H1 (cell line): ENCODE measurements at regions not wholly inside any gene's neighbourhood (a gene's known extent, or its start where the extent isn't known, plus 50 kb on each side); places are given as distances from the start of the nearest gene placed in this dataset.

ENCODE experiments used
- CTCF ChIA-PET: fragments of 300-600 bp; sonication (Branson Sonifier 250); formaldehyde crosslinking; loops from one replicate; lab custom pipeline; 2021; ENCODE audit not compliant: partially characterized antibody; lab: Charles Lee
- POLR2A ChIA-PET: fragments of 300-600 bp; sonication (Branson Sonifier 250); formaldehyde crosslinking; loops from one replicate; lab custom pipeline; 2021; ENCODE audit warnings: inconsistent platforms; ENCODE audit not compliant: partially characterized antibody; lab: Charles Lee
- DNase-seq, 2 experiments: peaks; one replicate each; pipeline versions ENCODE4 v3.0.0 to v3.0.0-alpha.2; 2010 to 2022; ENCODE audit warnings: low spot score in 2 of 2, low read depth in 1 of 2, mixed read lengths in 1 of 2
- FAIRE-seq: peaks from 2 replicates; lab custom pipeline; 2011; peaks lifted over from hg19 to GRCh38; lab: Jason Lieb, UNC
- H2AFZ ChIP-seq: 2 replicates; pipeline ENCODE4 v1.8.1; 2012; ENCODE audit warnings: low read length, inconsistent platforms
- H2AK5ac ChIP-seq: 2 replicates; pipeline ENCODE4 v1.6.1; 2013; ENCODE audit warnings: low read depth, low read length
- H2BK120ac ChIP-seq: replicated peaks from 2 replicates; pipeline ENCODE3; 2013; ENCODE audit warnings: low read depth, low read length, inconsistent platforms
- H2BK12ac ChIP-seq: 2 replicates; pipeline ENCODE4 v1.6.1; 2013; ENCODE audit warnings: low read depth, low read length
- H2BK15ac ChIP-seq: 2 replicates; pipeline ENCODE4 v1.6.1; 2013; ENCODE audit warnings: low read length
- H2BK20ac ChIP-seq: 2 replicates; pipeline ENCODE4 v1.6.1; 2013; ENCODE audit warnings: low read length
- H2BK5ac ChIP-seq: 2 replicates; pipeline ENCODE4 v1.6.1; 2013; ENCODE audit warnings: low read depth, low read length
- H3K14ac ChIP-seq: 2 replicates; pipeline ENCODE4 v1.6.1; 2013; ENCODE audit warnings: inconsistent platforms; ENCODE audit not compliant: insufficient read length
- H3K18ac ChIP-seq: 2 replicates; pipeline ENCODE4 v1.6.1; 2013; ENCODE audit warnings: low read length; ENCODE audit errors: extremely low read depth
- H3K23ac ChIP-seq: 2 replicates; pipeline ENCODE4 v1.6.1; 2013; ENCODE audit warnings: inconsistent platforms; ENCODE audit not compliant: insufficient read length
- H3K23me2 ChIP-seq: 2 replicates; pipeline ENCODE4 v1.6.1; 2013; ENCODE audit warnings: low read depth, low read length
- H3K27ac ChIP-seq: 2 replicates; pipeline ENCODE4 v1.6.1; 2011; ENCODE audit warnings: low read depth, low read length, inconsistent platforms
- H3K27me3 ChIP-seq, 4 experiments: replicated peaks in 1 of 4; 1 replicate in 1 of 4; 2 replicates in 3 of 4; pipeline versions ENCODE4 v1.6.1 to v1.8.1; 2011 to 2013; ENCODE audit warnings: low read length in 3 of 4, mild to moderate bottlenecking in 3 of 4, inconsistent platforms in 2 of 4, mixed read lengths in 2 of 4, moderate library complexity in 1 of 4; ENCODE audit not compliant: control insufficient read depth in 3 of 4, insufficient read depth in 3 of 4; ENCODE audit errors: extremely low read depth in 1 of 4
- H3K36me3 ChIP-seq, 4 experiments: 2 replicates each; pipeline versions ENCODE4 v1.6.1 to v1.8.1; 2011 to 2013; ENCODE audit warnings: mild to moderate bottlenecking in 4 of 4, low read length in 3 of 4, moderate library complexity in 2 of 4, control low read depth in 1 of 4, inconsistent platforms in 1 of 4; ENCODE audit not compliant: insufficient read depth in 4 of 4, control insufficient read depth in 2 of 4
- H3K4ac ChIP-seq: replicated peaks from 2 replicates; pipeline ENCODE3; 2013; ENCODE audit warnings: low read length, low read depth, mixed read lengths, inconsistent platforms; ENCODE audit not compliant: insufficient read length
- H3K4me1 ChIP-seq, 4 experiments: replicated peaks in 1 of 4; 1 replicate in 1 of 4; 2 replicates in 3 of 4; pipeline versions ENCODE4 v1.6.1 to v1.8.1; 2011 to 2013; ENCODE audit warnings: low read length in 3 of 4, inconsistent platforms in 2 of 4, mixed read lengths in 1 of 4; ENCODE audit not compliant: insufficient read depth in 4 of 4, control insufficient read depth in 3 of 4
- H3K4me2 ChIP-seq, 2 experiments: 2 replicates each; pipeline versions ENCODE4 v1.6.1 to v1.8.1; 2011 to 2013; ENCODE audit warnings: low read depth in 2 of 2, low read length in 2 of 2, control low read depth in 1 of 2, inconsistent platforms in 1 of 2, mild to moderate bottlenecking in 1 of 2; ENCODE audit not compliant: insufficient read depth in 1 of 2
- H3K4me3 ChIP-seq, 4 experiments: fragments of 200-600, 300-600 bp in 1 of 4; sonication (generic), shearing (Covaris generic), sonication (Bioruptor Twin) in 1 of 4; 2 replicates each; pipeline versions ENCODE4 v1.5.1 to v1.8.1; 2011 to 2016; ENCODE audit warnings: low read length in 4 of 4, low read depth in 3 of 4, control low read depth in 2 of 4, inconsistent platforms in 2 of 4, mild to moderate bottlenecking in 2 of 4, mixed read lengths in 1 of 4, moderate library complexity in 1 of 4; ENCODE audit not compliant: insufficient read depth in 2 of 4; ENCODE audit errors: extremely low read depth in 1 of 4
- H3K56ac ChIP-seq: replicated peaks from 2 replicates; pipeline ENCODE3; 2013; ENCODE audit warnings: low read depth, mild to moderate bottlenecking, mixed read lengths, low read length, inconsistent platforms; ENCODE audit not compliant: insufficient read length
- H3K79me1 ChIP-seq: 2 replicates; pipeline ENCODE4 v1.6.1; 2013; ENCODE audit warnings: low read depth, low read length, control low read depth
- H3K79me2 ChIP-seq, 2 experiments: 2 replicates each; pipeline versions ENCODE4 v1.6.1 to v1.8.1; 2012 to 2013; ENCODE audit warnings: low read length in 2 of 2, mild to moderate bottlenecking in 2 of 2, inconsistent platforms in 1 of 2; ENCODE audit not compliant: insufficient read depth in 2 of 2, control insufficient read depth in 1 of 2
- H3K9ac ChIP-seq, 4 experiments: replicated peaks in 1 of 4; 1 replicate in 1 of 4; 2 replicates in 3 of 4; pipeline versions ENCODE4 v1.6.1 to v1.8.1; 2011 to 2013; ENCODE audit warnings: low read depth in 3 of 4, low read length in 3 of 4, control low read depth in 2 of 4, mild to moderate bottlenecking in 2 of 4, moderate library complexity in 2 of 4, inconsistent platforms in 1 of 4; ENCODE audit errors: extremely low read depth in 1 of 4
- H3K9me3 ChIP-seq, 2 experiments: 2 replicates each; pipeline versions ENCODE4 v1.6.1 to v1.8.1; 2012 to 2013; ENCODE audit warnings: mild to moderate bottlenecking in 2 of 2, moderate library complexity in 2 of 2, control low read depth in 1 of 2, inconsistent platforms in 1 of 2, low read depth in 1 of 2, low read length in 1 of 2, mixed read lengths in 1 of 2; ENCODE audit not compliant: insufficient read depth in 2 of 2
- H4K20me1 ChIP-seq, 2 experiments: replicated peaks in 1 of 2; 2 replicates each; pipeline versions ENCODE3 to v1.8.1; 2011 to 2013; ENCODE audit warnings: inconsistent platforms in 2 of 2, low read length in 2 of 2, mild to moderate bottlenecking in 1 of 2; ENCODE audit not compliant: insufficient read depth in 2 of 2, control insufficient read depth in 1 of 2
- H4K5ac ChIP-seq: 2 replicates; pipeline ENCODE4 v1.6.1; 2013; ENCODE audit warnings: low read length, low read depth, mixed read lengths, inconsistent platforms; ENCODE audit not compliant: insufficient read length
- H4K8ac ChIP-seq: 2 replicates; pipeline ENCODE4 v1.8.0; 2013; ENCODE audit warnings: mild to moderate bottlenecking, moderate library complexity, low read length, inconsistent platforms; ENCODE audit not compliant: insufficient read depth; ENCODE audit errors: extremely low read depth
- H4K91ac ChIP-seq: replicated peaks from 2 replicates; pipeline ENCODE3; 2013; ENCODE audit warnings: low read length, mixed read lengths, inconsistent platforms; ENCODE audit not compliant: insufficient read length
- BACH1 ChIP-seq: IDR thresholded peaks from 2 replicates; pipeline ENCODE4 v1.6.1; 2012; ENCODE audit warnings: low read length, improper control_type of control experiment
- RAD21 ChIP-seq, 2 experiments: IDR thresholded peaks in 1 of 2; conservative IDR thresholded peaks in 1 of 2; 2 replicates each; pipeline ENCODE4 v1.6.1; 2011; ENCODE audit warnings: low read depth in 2 of 2, low read length in 2 of 2, improper control_type of control experiment in 1 of 2, inconsistent platforms in 1 of 2, mild to moderate bottlenecking in 1 of 2, moderate library complexity in 1 of 2
- WGBS, 2 experiments: shearing (Covaris generic) in 1 of 2; methylation state at CpG; one replicate each; pipeline versions ENCODE4 v1.1.6 to v1.1.7; 2013 to 2015; ENCODE audit warnings: low lambda C conversion rate in 2 of 2, mixed read lengths in 2 of 2, inconsistent platforms in 1 of 2, low coverage in 1 of 2, missing lambda C conversion rate in 1 of 2; ENCODE audit not compliant: insufficient replicate concordance in 2 of 2, insufficient coverage in 1 of 2, insufficient read length in 1 of 2; ENCODE audit errors: extremely low coverage in 1 of 2, missing lambda C conversion rate in 1 of 2; 5-methylcytosine and 5-hydroxymethylcytosine counted together
- TF ChIP-seq, protein P1 (sequence below): IDR thresholded peaks from 2 replicates; pipeline ENCODE4 v1.6.1; 2012; ENCODE audit warnings: inconsistent platforms

DNA sequence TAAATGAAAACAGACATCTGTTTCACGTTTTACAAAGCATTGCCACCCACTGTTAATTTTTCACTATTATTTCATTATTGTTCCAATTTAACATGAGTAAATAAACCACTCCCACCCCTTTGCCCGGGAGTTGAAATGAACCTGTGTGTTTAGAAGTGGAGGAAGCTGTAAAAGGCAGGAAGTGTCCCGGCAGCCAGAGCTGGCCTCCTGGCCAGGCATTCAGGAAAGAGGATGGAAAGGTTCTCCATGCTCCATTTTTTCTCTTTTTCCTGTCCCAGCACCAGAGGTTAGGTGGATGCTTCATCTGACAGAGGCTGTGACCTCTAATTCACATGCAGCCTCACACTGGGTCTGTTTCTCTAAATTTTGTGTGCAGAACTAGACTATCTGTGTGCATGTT is 55.5 kb upstream of the LNX1 start:
- TF ChIP-seq RAD21 (IDR thresholded peaks at IDR 0.05 in 1 of 2, conservative IDR thresholded peaks at IDR 0.05 in 1 of 2; ENCODE audit: low read depth in 2 of 2, low read length in 2 of 2) = no peak
- TF ChIP-seq, protein P1, sequence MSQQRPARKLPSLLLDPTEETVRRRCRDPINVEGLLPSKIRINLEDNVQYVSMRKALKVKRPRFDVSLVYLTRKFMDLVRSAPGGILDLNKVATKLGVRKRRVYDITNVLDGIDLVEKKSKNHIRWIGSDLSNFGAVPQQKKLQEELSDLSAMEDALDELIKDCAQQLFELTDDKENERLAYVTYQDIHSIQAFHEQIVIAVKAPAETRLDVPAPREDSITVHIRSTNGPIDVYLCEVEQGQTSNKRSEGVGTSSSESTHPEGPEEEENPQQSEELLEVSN = no peak
- no peak for TF ChIP-seq BACH1
- Histone ChIP-seq H3K27ac (no peak overlapping the region), H3K14ac (no peak overlapping the region), H4K5ac (no peak overlapping the region), H3K9ac (no peak overlapping the region), H3K4me2 (no peak overlapping the region), H3K36me3 (no peaks in the 10 kb centered on the region), H4K91ac (no peak overlapping the region), H3K4ac (no peak overlapping the region), H2BK5ac (no peak overlapping the region), H3K79me1 (no peaks in the 10 kb centered on the region), H3K56ac (no peak overlapping the region), H3K23ac (no peak overlapping the region), H2BK120ac (no peak overlapping the region), H2BK12ac (no peak overlapping the region), H3K27me3 (no peaks in the 10 kb centered on the region), H2BK20ac (no peak overlapping the region), H2BK15ac (no peak overlapping the region), H3K79me2 (no peaks in the 10 kb centered on the region), H2AFZ (no peak overlapping the region), H3K23me2 (no peaks in the 10 kb centered on the region), H3K4me3 (no peak overlapping the region), H3K9me3 (no peaks in the 10 kb centered on the region), H4K20me1 (no peaks in the 10 kb centered on the region), H4K8ac (no peak overlapping the region), H2AK5ac (no peak overlapping the region), H3K4me1 (no peaks in the 10 kb centered on the region), H3K18ac (no peak overlapping the region)
- FAIRE-seq (no peak), DNase-seq (no peak)
- ChIA-PET CTCF (no interaction called here), POLR2A (no interaction called here)
- WGBS, 2 experiments = 75% methylated on average over 3 of the region's 3 CpGs; no CpG with 5 or more reads in 1 of the 2 experiments
